Loucy (cell line): ENCODE measurements at regions not wholly inside any gene's neighbourhood (a gene's known extent, or its start where the extent isn't known, plus 50 kb on each side); places are given as distances from the start of the nearest gene placed in this dataset.

Experiments used
- H2AFZ ChIP-seq: fragments of 200-600 bp; sonication (generic); 2 replicates; pipeline ENCODE4 v1.6.0; 2016; ENCODE audit warnings: antibody characterized with exemption, mild to moderate bottlenecking, low read length, moderate library complexity
- H3F3A ChIP-seq: fragments of 200-600 bp; 2 replicates; pipeline ENCODE4 v1.6.0; 2016; ENCODE audit warnings: antibody characterized with exemption, low read depth, mild to moderate bottlenecking
- H3K27me3 ChIP-seq: fragments of 200-600 bp; sonication (generic); 2 replicates; pipeline ENCODE4 v1.6.1; 2014; ENCODE audit warnings: low read length, mild to moderate bottlenecking; ENCODE audit not compliant: insufficient read depth, poor library complexity, severe bottlenecking
- H3K36me3 ChIP-seq: fragments of 200-600 bp; sonication (generic); 2 replicates; pipeline ENCODE4 v1.6.1; 2016; ENCODE audit warnings: low read length; ENCODE audit not compliant: insufficient read depth
- H3K4me1 ChIP-seq: fragments of 200-600 bp; sonication (generic); 2 replicates; pipeline ENCODE4 v1.5.1; 2014; ENCODE audit warnings: low read length, mild to moderate bottlenecking; ENCODE audit not compliant: insufficient read depth, poor library complexity, severe bottlenecking
- H3K4me2 ChIP-seq: fragments of 200-600 bp; sonication (generic); 2 replicates; pipeline ENCODE4 v1.6.0; 2014; ENCODE audit warnings: antibody characterized with exemption, low read length, low read depth, mild to moderate bottlenecking; ENCODE audit not compliant: poor library complexity, severe bottlenecking
- H3K4me3 ChIP-seq: fragments of 200-600 bp; sonication (generic); 2 replicates; pipeline ENCODE4 v1.5.1; 2014; ENCODE audit warnings: low read length, mild to moderate bottlenecking, mixed read lengths; ENCODE audit not compliant: poor library complexity, severe bottlenecking
- H3K79me2 ChIP-seq: fragments of 200-600 bp; sonication (generic); 2 replicates; pipeline ENCODE4 v1.6.1; 2014; ENCODE audit warnings: low read length; ENCODE audit not compliant: insufficient read depth
- H3K9ac ChIP-seq: fragments of 200-600 bp; sonication (generic); 2 replicates; pipeline ENCODE4 v1.6.0; 2014; ENCODE audit warnings: mild to moderate bottlenecking, low read depth, low read length, moderate library complexity; ENCODE audit not compliant: poor library complexity, severe bottlenecking
- H3K9me2 ChIP-seq: fragments of 200-600 bp; sonication (generic); replicated peaks from 2 replicates; pipeline ENCODE4 v1.6.1; 2016; ENCODE audit warnings: low read depth, low read length, mixed read lengths
- H3K9me3 ChIP-seq: fragments of 200-600 bp; sonication (generic); 2 replicates; pipeline ENCODE4 v1.6.1; 2014; ENCODE audit warnings: mild to moderate bottlenecking, antibody characterized with exemption, low read length, low read depth; ENCODE audit not compliant: insufficient read depth
- H4K20me1 ChIP-seq: fragments of 200-600 bp; sonication (generic); 2 replicates; pipeline ENCODE4 v1.6.0; 2014; ENCODE audit warnings: antibody characterized with exemption, low read length, mild to moderate bottlenecking; ENCODE audit not compliant: insufficient read depth, poor library complexity, severe bottlenecking
- CTCF ChIP-seq: fragments of 200-600 bp; sonication (generic); conservative IDR thresholded peaks from 2 replicates; pipeline ENCODE4 v1.5.1; 2014; ENCODE audit warnings: mild to moderate bottlenecking, antibody characterized with exemption, low read length
- EZH2phosphoT487 ChIP-seq: fragments of 200-600 bp; IDR thresholded peaks from 2 replicates; pipeline ENCODE4 v1.6.1; 2018; ENCODE audit warnings: antibody characterized with exemption, mild to moderate bottlenecking, moderate library complexity, borderline replicate concordance

GRCh38 chr18:65414501-65414900, 336.3 kb upstream of the CDH7 start:
- H3K4me2 ChIP-seq: no peak overlapping the region

GRCh38 chr18:65411061-65411460, 339.8 kb upstream of the CDH7 start:
- no peak for TF ChIP-seq CTCF
- TF ChIP-seq EZH2phosphoT487: no peak
- Histone ChIP-seq H3F3A (no peaks in the 10 kb centered on the region), H4K20me1 (no peaks in the 10 kb centered on the region), H3K9me2 (no peaks in the 10 kb centered on the region; the same call in 1 of the 2 replicates), H3K9me3 (no peaks in the 10 kb centered on the region), H3K4me3 (no peak overlapping the region), H3K4me2 (no peak overlapping the region), H3K4me1 (no peaks in the 10 kb centered on the region), H3K36me3 (no peaks in the 10 kb centered on the region), H3K27me3 (no peaks in the 10 kb centered on the region), H2AFZ (no peak overlapping the region), H3K79me2 (no peaks in the 10 kb centered on the region), H3K9ac (no peak overlapping the region)

More at GRCh38 chr18:65414501-65414900, 336.3 kb upstream of the CDH7 start:
- Histone ChIP-seq H4K20me1 (no peaks in the 10 kb centered on the region), H3K36me3 (no peaks in the 10 kb centered on the region), H2AFZ (no peak overlapping the region), H3K9me3 (no peaks in the 10 kb centered on the region), H3K27me3 (no peaks in the 10 kb centered on the region), H3K4me1 (no peaks in the 10 kb centered on the region), H3F3A (no peaks in the 10 kb centered on the region), H3K9me2 (no peaks in the 10 kb centered on the region; the same call in 1 of the 2 replicates), H3K4me3 (no peak overlapping the region), H3K79me2 (no peaks in the 10 kb centered on the region), H3K9ac (no peak overlapping the region)
- no peak for TF ChIP-seq CTCF
- TF ChIP-seq EZH2phosphoT487: no peak

- no peaks in the 10 kb centered on the region for H3K79me2 ChIP-seq
- H4K20me1 ChIP-seq: no peaks in the 10 kb centered on the region
- H3F3A ChIP-seq: no peaks in the 10 kb centered on the region
- no peaks in the 10 kb centered on the region for H3K36me3 ChIP-seq
- H3K4me1 ChIP-seq: no peaks in the 10 kb centered on the region
- H3K9me2 ChIP-seq: no peaks in the 10 kb centered on the region; the same call in 1 of the 2 replicates
- TF ChIP-seq CTCF (no peak), EZH2phosphoT487 (no peak)
- H3K4me3 ChIP-seq: no peak overlapping the region
- no peaks in the 10 kb centered on the region for H3K9me3 ChIP-seq
- H3K4me2 ChIP-seq: no peak overlapping the region
- no peaks in the 10 kb centered on the region for H3K27me3 ChIP-seq
- no peak overlapping the region for H2AFZ ChIP-seq
- no peak overlapping the region for H3K9ac ChIP-seq
Observed at GRCh38 chr18:65409261-65409660, 341.6 kb upstream of the CDH7 start.
